ACHN (cell line): ENCODE measurements at regions not wholly inside any gene's neighbourhood (a gene's known extent, or its start where the extent isn't known, plus 50 kb on each side); places are given as distances from the start of the nearest gene placed in this dataset.

Experiments
- DNase-seq: peaks from one replicate; pipeline ENCODE4 v3.0.0-alpha.2; 2015
- in situ Hi-C: cut with HindIII; loops from 2 replicates; pipeline ENCODE4 v1.10.0; 2017; ENCODE audit warnings: low sequenced_read_pairs, low pct_ligation_motif_present, low pct_unique_long_range_greater_than_20kb

- in situ Hi-C loops: no loop called here
Measured at GRCh38 chr2:38509947-38510326, 92.8 kb downstream of the HNRNPLL start.

GRCh38 chr2:38509314-38509946 is 93.3 kb downstream of the HNRNPLL start:
- in situ Hi-C loops: no loop called here
- DNase-seq: peak; percentile 8

More at GRCh38 chr2:38509947-38510326, 92.8 kb downstream of the HNRNPLL start:
- no peak for DNase-seq

GRCh38 chr2:38508311-38509039 is 94.3 kb downstream of the HNRNPLL start:
- in situ Hi-C loops: no loop called here
- peak; percentile 75 for DNase-seq

GRCh38 chr2:38507712-38508111 is 95.0 kb downstream of the HNRNPLL start:
- in situ Hi-C loops: no loop called here
- DNase-seq: no peak

GRCh38 chr2:38505779-38506178 is 96.9 kb downstream of the HNRNPLL start:
- DNase-seq: no peak
- in situ Hi-C loops: no loop called here

GRCh38 chr2:38504169-38504568 is 98.6 kb downstream of the HNRNPLL start:
- DNase-seq: no peak
- in situ Hi-C loops: no loop called here

GRCh38 chr2:38502107-38502506 is 100.6 kb downstream of the HNRNPLL start:
- in situ Hi-C loops: no loop called here

GRCh38 chr2:38500283-38500634 is 102.5 kb downstream of the HNRNPLL start:
- DNase-seq: no peak
- in situ Hi-C loops: no loop called here

More at GRCh38 chr2:38502107-38502506, 100.6 kb downstream of the HNRNPLL start:
- no peak for DNase-seq

- in situ Hi-C loops: no loop called here
- DNase-seq: no peak
Measured at GRCh38 chr2:38499548-38500282, 103.0 kb downstream of the HNRNPLL start.

GRCh38 chr2:38498045-38498481 is 104.7 kb downstream of the HNRNPLL start:
- DNase-seq: no peak
- in situ Hi-C loops: no loop called here

- no peak for DNase-seq
- in situ Hi-C loops: no loop called here
Measured at GRCh38 chr2:38497670-38498037, 105.1 kb downstream of the HNRNPLL start.

GRCh38 chr2:38496927-38497669 is 105.6 kb downstream of the HNRNPLL start:
- in situ Hi-C loops: no loop called here
- DNase-seq: no peak

- in situ Hi-C loops: no loop called here
- DNase-seq: no peak
Measured at GRCh38 chr2:38495880-38496279, 106.8 kb downstream of the HNRNPLL start.

- in situ Hi-C loops: no loop called here
- DNase-seq: no peak
Measured at GRCh38 chr2:38494394-38494793, 108.3 kb downstream of the HNRNPLL start.

- in situ Hi-C loops: no loop called here
- no peak for DNase-seq
Measured at GRCh38 chr2:38492042-38492615, 110.6 kb downstream of the HNRNPLL start.

- in situ Hi-C loops: no loop called here
Measured at GRCh38 chr2:38491436-38491835, 111.3 kb downstream of the HNRNPLL start.

GRCh38 chr2:38489846-38490245 is 112.8 kb upstream of the ATL2 start:
- DNase-seq: no peak
- in situ Hi-C loops: no loop called here

More at GRCh38 chr2:38491436-38491835, 111.3 kb downstream of the HNRNPLL start:
- DNase-seq: no peak

- in situ Hi-C loops: no loop called here
- no peak for DNase-seq
Measured at GRCh38 chr2:38487852-38488251, 110.8 kb upstream of the ATL2 start.
